Panc1 (cell line): ENCODE measurements at regions not wholly inside any gene's neighbourhood (a gene's known extent, or its start where the extent isn't known, plus 50 kb on each side); places are given as distances from the start of the nearest gene placed in this dataset.

ENCODE experiments used
- ATAC-seq: fragments of 200-7000 bp; cut with Tn5 transposase; 2 replicates; pipeline ENCODE4 v1.9.1; 2020; ENCODE audit warnings: mild to moderate bottlenecking, moderate library complexity
- BruUV-seq: library from RNA; stranded (reverse); fragments of 400-500 nt; replicated peaks from 2 replicates; lab custom pipeline; 2021; lab: Mats Ljungman, UMichigan
- CTCF ChIA-PET: fragments of 300-600 bp; sonication (Branson Sonifier 250); formaldehyde crosslinking; loops from one replicate; lab custom pipeline; 2022; ENCODE audit warnings: antibody characterized with exemption; lab: Charles Lee
- POLR2A ChIA-PET: fragments of 300-600 bp; sonication (Branson Sonifier 250); formaldehyde crosslinking; loops from one replicate; lab custom pipeline; 2022; ENCODE audit warnings: antibody characterized with exemption; lab: Charles Lee
- DNase-seq: peaks from one replicate; pipeline ENCODE4 v3.0.0-alpha.2; 2010; ENCODE audit warnings: low read depth, low spot score
- H3K27ac ChIP-seq: 2 replicates; pipeline ENCODE4 v1.5.1; 2011; ENCODE audit warnings: mild to moderate bottlenecking, low read length, inconsistent platforms
- H3K27me3 ChIP-seq: fragments of 200-500 bp; sonication (Bioruptor generic); 2 replicates; pipeline ENCODE4 v1.6.0; 2014; ENCODE audit warnings: low read length, inconsistent platforms; ENCODE audit not compliant: control insufficient read depth, insufficient read depth
- H3K36me3 ChIP-seq: fragments of 200-500 bp; sonication (Bioruptor generic); 2 replicates; pipeline ENCODE4 v1.5.1; 2014; ENCODE audit warnings: inconsistent platforms, mild to moderate bottlenecking, low read length, moderate library complexity; ENCODE audit not compliant: control insufficient read depth, insufficient read depth
- H3K4me1 ChIP-seq: 2 replicates; pipeline ENCODE4 v1.5.1; 2011; ENCODE audit warnings: inconsistent platforms, mild to moderate bottlenecking, low read length, moderate library complexity; ENCODE audit not compliant: control insufficient read depth, insufficient read depth
- H3K4me3 ChIP-seq, 2 experiments: 2 replicates each; pipeline ENCODE4 v1.5.1; 2011 to 2012; ENCODE audit warnings: low read depth in 2 of 2, low read length in 2 of 2, mild to moderate bottlenecking in 2 of 2, inconsistent platforms in 1 of 2, moderate library complexity in 1 of 2
- H3K9me3 ChIP-seq: fragments of 200-500 bp; sonication (Bioruptor generic); 2 replicates; pipeline ENCODE4 v1.5.1; 2014; ENCODE audit warnings: low read depth, mild to moderate bottlenecking, inconsistent platforms, low read length, moderate library complexity; ENCODE audit not compliant: control insufficient read depth, insufficient read depth
- POLR2AphosphoS5 ChIP-seq: IDR thresholded peaks from 2 replicates; pipeline ENCODE4 v1.6.1; 2012; ENCODE audit warnings: mild to moderate bottlenecking, low read depth, low read length, moderate library complexity
- SIN3A ChIP-seq: IDR thresholded peaks from 2 replicates; pipeline ENCODE4 v1.6.1; 2012; ENCODE audit warnings: low read depth, mild to moderate bottlenecking, low read length, moderate library complexity, borderline replicate concordance; ENCODE audit not compliant: insufficient read depth
- TCF7L2 ChIP-seq: IDR thresholded peaks from 2 replicates; pipeline ENCODE4 v1.6.1; 2011; ENCODE audit warnings: mild to moderate bottlenecking, low read depth, low read length, inconsistent platforms
- in situ Hi-C: cut with HindIII; loops from 2 replicates; pipeline ENCODE4 v1.10.0; 2016; ENCODE audit warnings: low sequenced_read_pairs, low pct_unique_long_range_greater_than_20kb
- intact Hi-C: fragments of 100-400 bp; cut with micrococcal nuclease; formaldehyde crosslinking; loops from one replicate; pipeline ENCODE4 v1.10.0; 2022; ENCODE audit not compliant: unreplicated experiment
- TF ChIP-seq, protein P1 (sequence below): fragments of 450-650 bp; IDR thresholded peaks from 2 replicates; pipeline ENCODE4 v1.5.1; 2017; ENCODE audit warnings: mild to moderate bottlenecking
- TF ChIP-seq, protein P2 (sequence below), 2 experiments: IDR thresholded peaks; 2 replicates each; pipeline ENCODE4 v1.6.1; 2011 to 2012; ENCODE audit warnings: low read depth in 2 of 2, control low read depth in 1 of 2, low read length in 1 of 2, mild to moderate bottlenecking in 1 of 2, moderate library complexity in 1 of 2; ENCODE audit not compliant: insufficient read depth in 1 of 2

DNA sequence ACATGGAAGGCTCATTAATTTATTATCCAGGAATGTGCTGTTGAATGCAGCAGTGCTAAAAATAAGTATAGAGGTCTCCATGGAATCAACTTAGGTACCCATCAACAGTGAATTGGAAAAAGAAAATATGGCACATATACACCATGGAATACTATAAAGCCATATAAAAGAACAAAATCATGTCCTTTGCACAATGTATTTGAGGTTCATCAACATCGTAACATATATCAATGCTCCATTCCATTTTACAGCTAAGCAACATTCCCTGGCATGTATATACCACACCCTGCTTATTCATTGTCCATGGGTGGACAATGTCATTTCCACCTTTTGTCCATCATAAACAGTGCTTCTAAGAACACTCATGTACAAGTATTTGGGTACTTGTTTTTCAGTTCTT is 147.8 kb upstream of the RASSF8 start:
- H3K4me1 ChIP-seq = peaks cover 6% of the 10 kb centered on the region; the same call in 1 of the 2 replicates
- no peaks in the 10 kb centered on the region for H3K9me3 ChIP-seq
- H3K4me3 ChIP-seq = no peak overlapping the region
- H3K27me3 ChIP-seq = no peaks in the 10 kb centered on the region
- BruUV-seq = no TSS peak
- intact Hi-C loops = no loop called here
- no peaks in the 10 kb centered on the region for H3K36me3 ChIP-seq
- ATAC-seq (no peak), DNase-seq (no peak)
- in situ Hi-C loops = no loop called here
- no peak overlapping the region for H3K27ac ChIP-seq
- CTCF ChIA-PET = no interaction called here
- POLR2A ChIA-PET = no interaction called here
- no peak for TF ChIP-seq POLR2AphosphoS5
- TF ChIP-seq, protein P1, sequence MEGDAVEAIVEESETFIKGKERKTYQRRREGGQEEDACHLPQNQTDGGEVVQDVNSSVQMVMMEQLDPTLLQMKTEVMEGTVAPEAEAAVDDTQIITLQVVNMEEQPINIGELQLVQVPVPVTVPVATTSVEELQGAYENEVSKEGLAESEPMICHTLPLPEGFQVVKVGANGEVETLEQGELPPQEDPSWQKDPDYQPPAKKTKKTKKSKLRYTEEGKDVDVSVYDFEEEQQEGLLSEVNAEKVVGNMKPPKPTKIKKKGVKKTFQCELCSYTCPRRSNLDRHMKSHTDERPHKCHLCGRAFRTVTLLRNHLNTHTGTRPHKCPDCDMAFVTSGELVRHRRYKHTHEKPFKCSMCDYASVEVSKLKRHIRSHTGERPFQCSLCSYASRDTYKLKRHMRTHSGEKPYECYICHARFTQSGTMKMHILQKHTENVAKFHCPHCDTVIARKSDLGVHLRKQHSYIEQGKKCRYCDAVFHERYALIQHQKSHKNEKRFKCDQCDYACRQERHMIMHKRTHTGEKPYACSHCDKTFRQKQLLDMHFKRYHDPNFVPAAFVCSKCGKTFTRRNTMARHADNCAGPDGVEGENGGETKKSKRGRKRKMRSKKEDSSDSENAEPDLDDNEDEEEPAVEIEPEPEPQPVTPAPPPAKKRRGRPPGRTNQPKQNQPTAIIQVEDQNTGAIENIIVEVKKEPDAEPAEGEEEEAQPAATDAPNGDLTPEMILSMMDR = no peak
- TF ChIP-seq TCF7L2 = no peak
- TF ChIP-seq, protein P2, sequence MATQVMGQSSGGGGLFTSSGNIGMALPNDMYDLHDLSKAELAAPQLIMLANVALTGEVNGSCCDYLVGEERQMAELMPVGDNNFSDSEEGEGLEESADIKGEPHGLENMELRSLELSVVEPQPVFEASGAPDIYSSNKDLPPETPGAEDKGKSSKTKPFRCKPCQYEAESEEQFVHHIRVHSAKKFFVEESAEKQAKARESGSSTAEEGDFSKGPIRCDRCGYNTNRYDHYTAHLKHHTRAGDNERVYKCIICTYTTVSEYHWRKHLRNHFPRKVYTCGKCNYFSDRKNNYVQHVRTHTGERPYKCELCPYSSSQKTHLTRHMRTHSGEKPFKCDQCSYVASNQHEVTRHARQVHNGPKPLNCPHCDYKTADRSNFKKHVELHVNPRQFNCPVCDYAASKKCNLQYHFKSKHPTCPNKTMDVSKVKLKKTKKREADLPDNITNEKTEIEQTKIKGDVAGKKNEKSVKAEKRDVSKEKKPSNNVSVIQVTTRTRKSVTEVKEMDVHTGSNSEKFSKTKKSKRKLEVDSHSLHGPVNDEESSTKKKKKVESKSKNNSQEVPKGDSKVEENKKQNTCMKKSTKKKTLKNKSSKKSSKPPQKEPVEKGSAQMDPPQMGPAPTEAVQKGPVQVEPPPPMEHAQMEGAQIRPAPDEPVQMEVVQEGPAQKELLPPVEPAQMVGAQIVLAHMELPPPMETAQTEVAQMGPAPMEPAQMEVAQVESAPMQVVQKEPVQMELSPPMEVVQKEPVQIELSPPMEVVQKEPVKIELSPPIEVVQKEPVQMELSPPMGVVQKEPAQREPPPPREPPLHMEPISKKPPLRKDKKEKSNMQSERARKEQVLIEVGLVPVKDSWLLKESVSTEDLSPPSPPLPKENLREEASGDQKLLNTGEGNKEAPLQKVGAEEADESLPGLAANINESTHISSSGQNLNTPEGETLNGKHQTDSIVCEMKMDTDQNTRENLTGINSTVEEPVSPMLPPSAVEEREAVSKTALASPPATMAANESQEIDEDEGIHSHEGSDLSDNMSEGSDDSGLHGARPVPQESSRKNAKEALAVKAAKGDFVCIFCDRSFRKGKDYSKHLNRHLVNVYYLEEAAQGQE (IDR thresholded peaks at IDR 0.05; ENCODE audit: insufficient read depth in 1 of 2, low read depth in 2 of 2, low read length in 1 of 2) = no peak

DNA sequence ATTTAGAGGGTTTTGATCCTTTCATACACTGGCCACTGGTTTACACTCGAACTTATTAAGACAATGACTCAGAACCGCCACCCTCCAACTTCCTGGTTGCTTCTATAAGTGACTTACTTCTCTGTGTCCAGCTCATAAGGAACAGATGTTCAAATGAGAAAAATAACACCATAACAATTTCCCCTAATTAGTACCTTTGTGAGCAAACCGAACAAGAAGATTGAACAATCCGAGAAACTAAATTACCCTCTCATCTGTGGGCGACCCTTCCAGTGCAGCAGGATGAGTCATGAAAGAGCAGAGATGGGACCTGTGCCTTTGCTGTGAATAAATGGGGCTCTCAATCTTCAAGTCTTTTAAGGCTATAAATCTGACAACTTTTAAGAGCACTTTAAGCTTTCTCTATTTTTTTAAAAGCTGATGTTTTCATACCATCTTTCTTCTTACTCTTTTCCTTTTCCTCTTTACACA is 146.8 kb upstream of the RASSF8 start:
- Histone ChIP-seq H3K27me3 (no peaks in the 10 kb centered on the region), H3K9me3 (no peaks in the 10 kb centered on the region), H3K27ac (no peak overlapping the region), H3K4me3 (no peak overlapping the region), H3K36me3 (no peaks in the 10 kb centered on the region), H3K4me1 (peaks cover 6% of the 10 kb centered on the region; the same call in 1 of the 2 replicates)
- intact Hi-C loops (no loop called here), in situ Hi-C loops (no loop called here)
- ChIA-PET CTCF (interaction anchor here (0.6 kb wide), 1 partner anchor 301 kb away, joined by 3 read pairs; no protein-coding TSS in a partner anchor), POLR2A (no interaction called here)
- peak; percentile 27 for DNase-seq
- no peak for ATAC-seq
- no TSS peak for BruUV-seq
- TF ChIP-seq SIN3A = no peak
- TF ChIP-seq TCF7L2 = no peak
- TF ChIP-seq POLR2AphosphoS5 = no peak
- TF ChIP-seq, protein P2 (IDR thresholded peaks at IDR 0.05; ENCODE audit: insufficient read depth in 1 of 2, low read depth in 2 of 2, low read length in 1 of 2) = no peak
- TF ChIP-seq, protein P1 = no peak
